IMR-90 (cell line): ENCODE measurements at regions not wholly inside any gene's neighbourhood (a gene's known extent, or its start where the extent isn't known, plus 50 kb on each side); places are given as distances from the start of the nearest gene placed in this dataset.

Experiments used
- ATAC-seq: fragments of 200-7000 bp; cut with Tn5 transposase; 2 replicates; pipeline ENCODE4 v1.9.1; 2020; ENCODE audit warnings: low read depth, mild to moderate bottlenecking, moderate library complexity
- BruUV-seq: library from RNA; stranded (reverse); fragments of 400-500 nt; replicated peaks from 2 replicates; lab custom pipeline; 2021; lab: Mats Ljungman, UMichigan
- CTCF ChIA-PET: fragments of 300-600 bp; formaldehyde crosslinking; extraction: SDS; loops from one replicate; lab custom pipeline; 2021; ENCODE audit warnings: antibody characterized with exemption; lab: Yijun Ruan, JAX
- POLR2A ChIA-PET: fragments of 300-600 bp; sonication (Branson Sonifier 250); formaldehyde crosslinking; loops from one replicate; lab custom pipeline; 2022; ENCODE audit warnings: antibody characterized with exemption; ENCODE audit not compliant: unreplicated experiment; lab: Charles Lee
- DNase-seq: peaks from one replicate; pipeline ENCODE4 v3.0.0; 2013
- H2AFZ ChIP-seq: replicated peaks from 2 replicates; pipeline ENCODE3; 2013; ENCODE audit warnings: low read length, mild to moderate bottlenecking; ENCODE audit not compliant: poor library complexity
- H2AK5ac ChIP-seq: 2 replicates; pipeline ENCODE4 v1.6.1; 2013; ENCODE audit warnings: low read depth, low read length, inconsistent platforms
- H2AK9ac ChIP-seq: replicated peaks from 2 replicates; pipeline ENCODE3; 2013; ENCODE audit warnings: mild to moderate bottlenecking, low read depth, low read length, moderate library complexity; ENCODE audit not compliant: poor library complexity
- H2BK120ac ChIP-seq: 2 replicates; pipeline ENCODE4 v1.6.1; 2013; ENCODE audit warnings: low read depth, low read length, inconsistent platforms
- H2BK15ac ChIP-seq: 3 replicates; pipeline ENCODE4 v1.6.1; 2013; ENCODE audit warnings: low read depth, low read length, inconsistent platforms
- H2BK20ac ChIP-seq: 2 replicates; pipeline ENCODE4 v1.6.1; 2013; ENCODE audit warnings: low read depth, mild to moderate bottlenecking, inconsistent platforms, low read length, moderate library complexity
- H2BK5ac ChIP-seq: 2 replicates; pipeline ENCODE4 v1.6.1; 2013; ENCODE audit warnings: mild to moderate bottlenecking, low read depth, low read length, inconsistent platforms; ENCODE audit not compliant: poor library complexity, severe bottlenecking
- H3K14ac ChIP-seq: replicated peaks from 2 replicates; pipeline ENCODE4 v1.6.1; 2013; ENCODE audit warnings: low read depth, low read length, inconsistent platforms
- H3K18ac ChIP-seq: 2 replicates; pipeline ENCODE4 v1.6.1; 2013; ENCODE audit warnings: low read depth, low read length, control low read depth
- H3K23ac ChIP-seq: 2 replicates; pipeline ENCODE4 v1.6.1; 2013; ENCODE audit warnings: low read depth, low read length, inconsistent platforms
- H3K27ac ChIP-seq: 2 replicates; pipeline ENCODE4 v1.5.1; 2013; ENCODE audit warnings: mild to moderate bottlenecking, control low read depth, low read length; ENCODE audit not compliant: insufficient read depth
- H3K27me3 ChIP-seq: 2 replicates; pipeline ENCODE4 v1.6.1; 2013; ENCODE audit warnings: low read length; ENCODE audit not compliant: control insufficient read depth, insufficient read depth
- H3K36me3 ChIP-seq: 2 replicates; pipeline ENCODE4 v1.6.1; 2013; ENCODE audit warnings: low read length, mixed read lengths; ENCODE audit not compliant: control insufficient read depth, insufficient read depth
- H3K4ac ChIP-seq: 2 replicates; pipeline ENCODE4 v1.6.1; 2013; ENCODE audit warnings: low read depth, low read length, inconsistent platforms
- H3K4me1 ChIP-seq: 2 replicates; pipeline ENCODE4 v1.6.1; 2013; ENCODE audit warnings: low read length, mixed read lengths; ENCODE audit not compliant: control insufficient read depth, insufficient read depth
- H3K4me2 ChIP-seq: 2 replicates; pipeline ENCODE4 v1.6.1; 2013; ENCODE audit warnings: low read depth, mild to moderate bottlenecking, control low read depth, low read length, moderate library complexity
- H3K4me3 ChIP-seq: 2 replicates; pipeline ENCODE4 v1.5.1; 2013; ENCODE audit warnings: low read depth, mild to moderate bottlenecking, control low read depth, low read length, moderate library complexity; ENCODE audit not compliant: insufficient read depth
- H3K56ac ChIP-seq: 2 replicates; pipeline ENCODE4 v1.6.1; 2013; ENCODE audit warnings: low read length, inconsistent platforms; ENCODE audit not compliant: insufficient read depth; ENCODE audit errors: extremely low read depth
- H3K79me1 ChIP-seq, 2 experiments: 2 replicates each; pipeline ENCODE4 v1.6.1; 2013; ENCODE audit warnings: low read length in 2 of 2, inconsistent platforms in 1 of 2, low read depth in 1 of 2
- H3K9ac ChIP-seq: 2 replicates; pipeline ENCODE4 v1.6.1; 2013; ENCODE audit warnings: low read depth, low read length, control low read depth
- H3K9me1 ChIP-seq: 2 replicates; pipeline ENCODE4 v1.6.1; 2013; ENCODE audit warnings: low read length, inconsistent platforms; ENCODE audit not compliant: insufficient read depth
- H3K9me3 ChIP-seq: 2 replicates; pipeline ENCODE4 v1.6.1; 2013; ENCODE audit warnings: low read length; ENCODE audit not compliant: control insufficient read depth, insufficient read depth
- H4K20me1 ChIP-seq: 2 replicates; pipeline ENCODE4 v1.6.1; 2013; ENCODE audit warnings: low read length, inconsistent platforms; ENCODE audit not compliant: insufficient read depth
- H4K5ac ChIP-seq: 2 replicates; pipeline ENCODE4 v1.6.1; 2013; ENCODE audit warnings: mild to moderate bottlenecking, low read depth, low read length, control low read depth
- H4K8ac ChIP-seq, 2 experiments: 2 replicates each; pipeline ENCODE4 v1.6.1; 2013; ENCODE audit warnings: low read depth in 2 of 2, low read length in 2 of 2, control low read depth in 1 of 2, inconsistent platforms in 1 of 2
- H4K91ac ChIP-seq: 2 replicates; pipeline ENCODE4 v1.6.1; 2013; ENCODE audit warnings: low read depth, low read length, inconsistent platforms; ENCODE audit not compliant: insufficient read depth
- BHLHE40 ChIP-seq: fragments of 150-350 bp; IDR thresholded peaks from 2 replicates; pipeline ENCODE4 v1.6.1; 2016; ENCODE audit warnings: mild to moderate bottlenecking, low read depth, low read length
- CEBPB ChIP-seq: IDR thresholded peaks from 2 replicates; pipeline ENCODE4 v1.6.1; 2012; ENCODE audit warnings: low read depth, low read length, improper control_type of control experiment
- CHD1 ChIP-seq: IDR thresholded peaks from 2 replicates; pipeline ENCODE4 v1.6.1; 2012; ENCODE audit warnings: low read depth, low read length, improper control_type of control experiment
- FOS ChIP-seq: fragments of 150-350 bp; IDR thresholded peaks from 2 replicates; pipeline ENCODE4 v1.6.1; 2016; ENCODE audit warnings: low read depth, low read length
- MAFK ChIP-seq: IDR thresholded peaks from 2 replicates; pipeline ENCODE4 v1.6.1; 2012; ENCODE audit warnings: low read depth, low read length, improper control_type of control experiment
- MAZ ChIP-seq: IDR thresholded peaks from 2 replicates; pipeline ENCODE4 v1.6.1; 2012; ENCODE audit warnings: low read depth, mild to moderate bottlenecking, low read length, improper control_type of control experiment, moderate library complexity, borderline replicate concordance
- MXI1 ChIP-seq: IDR thresholded peaks from 2 replicates; pipeline ENCODE4 v1.6.1; 2012; ENCODE audit warnings: low read depth, mild to moderate bottlenecking, low read length, moderate library complexity, borderline replicate concordance
- NFE2L2 ChIP-seq: fragments of 150-350 bp; IDR thresholded peaks from 2 replicates; pipeline ENCODE4 v1.6.1; 2016; ENCODE audit warnings: low read depth, mild to moderate bottlenecking, low read length
- POLR2A ChIP-seq: IDR thresholded peaks from 2 replicates; pipeline ENCODE4 v1.6.1; 2012; ENCODE audit warnings: mild to moderate bottlenecking, low read depth, low read length
- RAD21 ChIP-seq: IDR thresholded peaks from 2 replicates; pipeline ENCODE4 v1.6.1; 2012; ENCODE audit warnings: low read length, improper control_type of control experiment
- RCOR1 ChIP-seq: IDR thresholded peaks from 2 replicates; pipeline ENCODE4 v1.6.1; 2012; ENCODE audit warnings: mild to moderate bottlenecking, low read length, improper control_type of control experiment; ENCODE audit not compliant: insufficient replicate concordance
- RFX5 ChIP-seq: IDR thresholded peaks from 2 replicates; pipeline ENCODE4 v1.8.0; 2012; ENCODE audit warnings: low read depth, mild to moderate bottlenecking, low read length, moderate library complexity
- SMC3 ChIP-seq: fragments of 150-350 bp; IDR thresholded peaks from 2 replicates; pipeline ENCODE4 v1.6.1; 2016; ENCODE audit warnings: low read depth, mild to moderate bottlenecking, antibody characterized with exemption, low read length, moderate library complexity
- WGBS, 2 experiments: methylation state at CpG; one replicate each; pipeline versions ENCODE4 v1.1.5 to v1.1.7; 2013; ENCODE audit warnings: missing lambda C conversion rate in 2 of 2; ENCODE audit not compliant: insufficient read length in 1 of 2; ENCODE audit errors: extremely low coverage in 2 of 2; 5-methylcytosine and 5-hydroxymethylcytosine counted together
- dilution Hi-C: fragments of 300-500 bp; cut with HindIII; formaldehyde crosslinking; loops from one replicate; pipeline ENCODE4 v1.14.3; 2018; ENCODE audit warnings: low sequenced_read_pairs; ENCODE audit not compliant: unreplicated experiment
- in situ Hi-C: fragments of 300-500 bp; cut with MboI; formaldehyde crosslinking; loops from 3 replicates; pipeline ENCODE4 v1.14.3; 2019; ENCODE audit warnings: low sequenced_read_pairs, inconsistent platforms, mixed read lengths
- intact Hi-C: fragments of 100-400 bp; cut with micrococcal nuclease; formaldehyde crosslinking; loops from 2 replicates; pipeline ENCODE4 v1.10.0; 2022
- TF ChIP-seq, protein P1 (sequence below): conservative IDR thresholded peaks from 2 replicates; pipeline ENCODE4 v1.5.1; 2012; ENCODE audit warnings: mild to moderate bottlenecking, low read depth, low read length, improper control_type of control experiment
- TF ChIP-seq, protein P2 (sequence below): fragments of 150-350 bp; IDR thresholded peaks from 2 replicates; pipeline ENCODE4 v1.6.1; 2016; ENCODE audit warnings: low read depth, mild to moderate bottlenecking, low read length, moderate library complexity, borderline replicate concordance
- TF ChIP-seq, protein P3 (sequence below): fragments of 150-350 bp; IDR thresholded peaks from 2 replicates; pipeline ENCODE4 v1.6.1; 2017; ENCODE audit warnings: mild to moderate bottlenecking, antibody characterized with exemption, low read length, low read depth

- no peak overlapping the region for H2AFZ ChIP-seq
- no peak overlapping the region for H3K23ac ChIP-seq
- no peak overlapping the region for H4K5ac ChIP-seq
- no peak overlapping the region for H3K4me2 ChIP-seq
- H2AK9ac ChIP-seq: no peak overlapping the region
- no peak overlapping the region for H3K4ac ChIP-seq
- no peak overlapping the region for H3K9ac ChIP-seq
- no peak overlapping the region for H2BK5ac ChIP-seq
- 69% methylated on average over 2 of the region's 2 CpGs; no CpG with 5 or more reads in 1 of the 2 experiments for WGBS, 2 experiments
- DNase-seq (no peak), ATAC-seq (no peak)
- no peak overlapping the region for H2BK15ac ChIP-seq
- no peaks in the 10 kb centered on the region for H4K20me1 ChIP-seq
- H3K79me1 ChIP-seq: no peaks in the 10 kb centered on the region
- no peaks in the 10 kb centered on the region for H3K9me1 ChIP-seq
- H3K36me3 ChIP-seq: no peaks in the 10 kb centered on the region
- H3K4me1 ChIP-seq: no peaks in the 10 kb centered on the region
- CTCF ChIA-PET: no interaction called here
- no peak overlapping the region for H3K14ac ChIP-seq
- no peak overlapping the region for H2AK5ac ChIP-seq
- no peak overlapping the region for H3K4me3 ChIP-seq
- H3K9me3 ChIP-seq: no peaks in the 10 kb centered on the region
- H3K18ac ChIP-seq: no peak overlapping the region
- intact Hi-C loops (no loop called here), dilution Hi-C loops (no loop called here), in situ Hi-C loops (no loop called here)
- peaks cover 31% of the 10 kb centered on the region for H3K27me3 ChIP-seq
- POLR2A ChIA-PET: no interaction called here
- BruUV-seq: no TSS peak
- no peak overlapping the region for H3K27ac ChIP-seq
- H3K56ac ChIP-seq: no peak overlapping the region
- no peak overlapping the region for H4K91ac ChIP-seq
- H2BK120ac ChIP-seq: no peak overlapping the region
- TF ChIP-seq, protein P1, sequence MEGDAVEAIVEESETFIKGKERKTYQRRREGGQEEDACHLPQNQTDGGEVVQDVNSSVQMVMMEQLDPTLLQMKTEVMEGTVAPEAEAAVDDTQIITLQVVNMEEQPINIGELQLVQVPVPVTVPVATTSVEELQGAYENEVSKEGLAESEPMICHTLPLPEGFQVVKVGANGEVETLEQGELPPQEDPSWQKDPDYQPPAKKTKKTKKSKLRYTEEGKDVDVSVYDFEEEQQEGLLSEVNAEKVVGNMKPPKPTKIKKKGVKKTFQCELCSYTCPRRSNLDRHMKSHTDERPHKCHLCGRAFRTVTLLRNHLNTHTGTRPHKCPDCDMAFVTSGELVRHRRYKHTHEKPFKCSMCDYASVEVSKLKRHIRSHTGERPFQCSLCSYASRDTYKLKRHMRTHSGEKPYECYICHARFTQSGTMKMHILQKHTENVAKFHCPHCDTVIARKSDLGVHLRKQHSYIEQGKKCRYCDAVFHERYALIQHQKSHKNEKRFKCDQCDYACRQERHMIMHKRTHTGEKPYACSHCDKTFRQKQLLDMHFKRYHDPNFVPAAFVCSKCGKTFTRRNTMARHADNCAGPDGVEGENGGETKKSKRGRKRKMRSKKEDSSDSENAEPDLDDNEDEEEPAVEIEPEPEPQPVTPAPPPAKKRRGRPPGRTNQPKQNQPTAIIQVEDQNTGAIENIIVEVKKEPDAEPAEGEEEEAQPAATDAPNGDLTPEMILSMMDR: no peak
- TF ChIP-seq, protein P2, sequence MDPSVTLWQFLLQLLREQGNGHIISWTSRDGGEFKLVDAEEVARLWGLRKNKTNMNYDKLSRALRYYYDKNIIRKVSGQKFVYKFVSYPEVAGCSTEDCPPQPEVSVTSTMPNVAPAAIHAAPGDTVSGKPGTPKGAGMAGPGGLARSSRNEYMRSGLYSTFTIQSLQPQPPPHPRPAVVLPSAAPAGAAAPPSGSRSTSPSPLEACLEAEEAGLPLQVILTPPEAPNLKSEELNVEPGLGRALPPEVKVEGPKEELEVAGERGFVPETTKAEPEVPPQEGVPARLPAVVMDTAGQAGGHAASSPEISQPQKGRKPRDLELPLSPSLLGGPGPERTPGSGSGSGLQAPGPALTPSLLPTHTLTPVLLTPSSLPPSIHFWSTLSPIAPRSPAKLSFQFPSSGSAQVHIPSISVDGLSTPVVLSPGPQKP: no peak
- no peak for TF ChIP-seq CEBPB
- no peak for TF ChIP-seq FOS
- no peak for TF ChIP-seq RCOR1
- no peak for TF ChIP-seq MAFK
- no peak for TF ChIP-seq NFE2L2
- no peak for TF ChIP-seq MAZ
- no peak for TF ChIP-seq BHLHE40
- no peak for TF ChIP-seq POLR2A
- no peak for TF ChIP-seq CHD1
- no peak for TF ChIP-seq SMC3
- TF ChIP-seq MXI1: no peak
- TF ChIP-seq RFX5: no peak
- TF ChIP-seq RAD21: no peak
- TF ChIP-seq, protein P3, sequence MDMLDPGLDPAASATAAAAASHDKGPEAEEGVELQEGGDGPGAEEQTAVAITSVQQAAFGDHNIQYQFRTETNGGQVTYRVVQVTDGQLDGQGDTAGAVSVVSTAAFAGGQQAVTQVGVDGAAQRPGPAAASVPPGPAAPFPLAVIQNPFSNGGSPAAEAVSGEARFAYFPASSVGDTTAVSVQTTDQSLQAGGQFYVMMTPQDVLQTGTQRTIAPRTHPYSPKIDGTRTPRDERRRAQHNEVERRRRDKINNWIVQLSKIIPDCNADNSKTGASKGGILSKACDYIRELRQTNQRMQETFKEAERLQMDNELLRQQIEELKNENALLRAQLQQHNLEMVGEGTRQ: no peak
- H4K8ac ChIP-seq: no peak overlapping the region
- no peak overlapping the region for H2BK20ac ChIP-seq
Observed at GRCh38 chr3:193846569-193846968, 253.6 kb downstream of the OPA1 start.
